ENCODE measurements at regions not wholly inside any gene's neighbourhood (a gene's known extent, or its start where the extent isn't known, plus 50 kb on each side); places are given as distances from the start of the nearest gene placed in this dataset.
"Not testable (repeated sequence)": the region's sequence is repeated elsewhere in the genome, so short reads cannot be mapped to it uniquely, and the experiment has no call there.

DNA sequence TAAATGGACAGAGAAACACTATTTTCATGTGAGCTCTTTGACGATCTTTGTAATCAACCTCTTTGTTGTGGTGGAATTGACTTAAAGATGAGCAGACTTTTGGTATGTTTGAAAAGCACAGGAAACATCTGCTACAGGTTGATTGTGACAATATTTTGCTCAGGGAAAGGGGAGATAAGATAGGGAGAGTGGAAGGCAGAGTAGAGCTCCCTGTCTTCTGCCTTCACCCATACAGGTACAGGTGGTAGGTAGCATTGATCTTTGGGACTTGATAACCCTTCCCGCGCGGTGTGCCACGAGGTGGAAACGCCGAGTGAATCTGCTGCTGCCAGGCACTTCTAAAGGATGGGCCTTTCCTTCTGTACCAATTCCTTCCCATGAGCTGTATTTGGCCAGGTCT, 183.6 kb downstream of the UTRN start:
- DNase-seq (ENCODE audit: low read depth, low spot score) = no peak
- no peaks in the 10 kb centered on the region for H3K27me3 ChIP-seq (ENCODE audit: insufficient read depth, insufficient read length)
- H3K9me3 ChIP-seq (ENCODE audit: insufficient read depth, low read length) = peaks cover 4% of the 10 kb centered on the region; the same call in 1 of the 2 replicates
- H3K4me1 ChIP-seq (ENCODE audit: insufficient read depth, insufficient read length) = peaks cover 1% of the 10 kb centered on the region
- H3K9ac ChIP-seq (ENCODE audit: insufficient read length, low read depth) = no peak overlapping the region
- H3K4me3 ChIP-seq (ENCODE audit: insufficient read length, low read depth) = no peak overlapping the region
- TF ChIP-seq SUZ12 (IDR thresholded peaks at IDR 0.05; ENCODE audit: extremely low read depth, insufficient read depth, insufficient read length) (no peak), ZNF274 (IDR thresholded peaks at IDR 0.05; ENCODE audit: low read depth, low read length) (no peak), YY1 (IDR thresholded peaks at IDR 0.05; ENCODE audit: insufficient read depth, insufficient read length) (no peak)
- peaks cover 13% of the 10 kb centered on the region for H3K36me3 ChIP-seq (ENCODE audit: insufficient read depth, insufficient read length, low read length)

DNA sequence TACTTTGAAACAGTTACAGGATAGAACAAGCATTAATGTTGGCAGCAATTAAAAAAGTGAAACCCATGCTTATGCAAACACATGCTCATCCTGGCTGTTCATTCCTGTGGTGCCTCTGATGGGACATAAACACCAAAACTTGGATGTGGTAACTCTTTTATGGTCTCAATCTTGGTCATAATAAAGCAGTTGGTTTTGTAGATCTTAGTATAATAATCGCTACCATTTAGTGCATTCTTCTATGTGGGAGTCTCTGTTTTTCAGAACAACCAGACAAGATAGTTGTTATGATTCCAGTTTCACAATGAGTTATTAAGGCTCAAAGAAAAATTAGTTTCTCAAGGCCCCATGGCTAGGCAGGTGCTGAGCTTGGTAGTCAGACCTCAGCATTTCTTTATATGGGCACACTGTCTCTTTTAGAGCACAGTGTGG, 184.0 kb downstream of the UTRN start:
- H3K4me1 ChIP-seq (ENCODE audit: insufficient read depth, insufficient read length) = peaks cover 1% of the 10 kb centered on the region
- H3K4me3 ChIP-seq (ENCODE audit: insufficient read length, low read depth) = no peak overlapping the region
- DNase-seq (ENCODE audit: low read depth, low spot score) = no peak
- peaks cover 4% of the 10 kb centered on the region; the same call in 1 of the 2 replicates for H3K9me3 ChIP-seq (ENCODE audit: insufficient read depth, low read length)
- no peak for TF ChIP-seq ZNF274 (IDR thresholded peaks at IDR 0.05; ENCODE audit: low read depth, low read length)
- TF ChIP-seq YY1 (IDR thresholded peaks at IDR 0.05; ENCODE audit: insufficient read depth, insufficient read length) = no peak
- TF ChIP-seq SUZ12 (IDR thresholded peaks at IDR 0.05; ENCODE audit: extremely low read depth, insufficient read depth, insufficient read length) = no peak
- no peak overlapping the region for H3K9ac ChIP-seq (ENCODE audit: insufficient read length, low read depth)
- peaks cover 11% of the 10 kb centered on the region for H3K36me3 ChIP-seq (ENCODE audit: insufficient read depth, insufficient read length, low read length)
- no peaks in the 10 kb centered on the region for H3K27me3 ChIP-seq (ENCODE audit: insufficient read depth, insufficient read length)

DNA sequence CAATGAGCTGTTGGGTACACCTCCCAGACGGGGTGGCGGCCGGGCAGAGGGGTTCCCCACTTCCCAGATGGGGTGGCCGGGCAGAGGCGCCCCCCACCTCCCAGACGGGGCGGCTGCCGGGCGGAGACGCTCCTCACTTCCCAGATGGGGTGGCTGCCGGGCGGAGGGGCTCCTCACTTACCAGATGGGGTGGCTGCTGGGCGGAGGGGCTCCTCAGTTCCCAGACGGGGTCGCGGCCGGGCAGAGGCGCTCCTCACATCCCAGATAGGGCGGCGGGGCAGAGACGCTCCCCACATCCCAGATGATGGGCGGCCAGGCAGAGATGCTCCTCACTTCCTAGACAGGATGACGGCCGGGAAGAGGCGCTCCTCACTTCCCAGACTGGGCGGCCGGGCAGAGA, 185.1 kb downstream of the UTRN start:
- not testable (repeated sequence) for H3K4me1 ChIP-seq (ENCODE audit: insufficient read depth, insufficient read length); H3K9ac ChIP-seq (ENCODE audit: insufficient read length, low read depth); H3K4me3 ChIP-seq (ENCODE audit: insufficient read length, low read depth); H3K27me3 ChIP-seq (ENCODE audit: insufficient read depth, insufficient read length); H3K9me3 ChIP-seq (ENCODE audit: insufficient read depth, low read length); DNase-seq (ENCODE audit: low read depth, low spot score)
- H3K36me3 ChIP-seq (ENCODE audit: insufficient read depth, insufficient read length, low read length) = peaks cover 13% of the 10 kb centered on the region

DNA sequence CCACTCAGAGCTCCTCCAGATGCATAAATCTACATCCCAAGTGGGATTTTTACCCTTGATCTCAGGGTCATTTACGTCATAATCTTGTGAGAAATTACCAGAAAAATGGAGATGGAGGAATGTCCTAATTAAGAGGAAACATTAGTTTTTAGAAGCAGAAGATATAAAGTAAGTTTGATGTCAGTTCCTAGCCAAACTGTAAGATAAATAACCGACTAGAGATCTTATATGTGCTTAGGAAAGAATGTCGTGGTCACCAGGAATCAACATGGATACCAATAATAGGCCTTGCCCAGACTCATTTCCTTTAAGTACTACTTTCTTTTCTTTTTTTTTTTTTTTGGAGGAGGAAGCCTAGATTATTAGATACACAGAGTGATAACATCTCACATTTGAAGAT, 186.9 kb downstream of the UTRN start:
- TF ChIP-seq ZNF274 (IDR thresholded peaks at IDR 0.05; ENCODE audit: low read depth, low read length) (no peak), SUZ12 (IDR thresholded peaks at IDR 0.05; ENCODE audit: extremely low read depth, insufficient read depth, insufficient read length) (no peak), YY1 (IDR thresholded peaks at IDR 0.05; ENCODE audit: insufficient read depth, insufficient read length) (no peak)
- H3K27me3 ChIP-seq (ENCODE audit: insufficient read depth, insufficient read length) = no peaks in the 10 kb centered on the region
- H3K36me3 ChIP-seq (ENCODE audit: insufficient read depth, insufficient read length, low read length) = peaks cover 16% of the 10 kb centered on the region
- no peak overlapping the region for H3K4me3 ChIP-seq (ENCODE audit: insufficient read length, low read depth)
- DNase-seq (ENCODE audit: low read depth, low spot score) = no peak
- H3K9ac ChIP-seq (ENCODE audit: insufficient read length, low read depth) = no peak overlapping the region
- peaks cover 4% of the 10 kb centered on the region; the same call in 1 of the 2 replicates for H3K9me3 ChIP-seq (ENCODE audit: insufficient read depth, low read length)
- H3K4me1 ChIP-seq (ENCODE audit: insufficient read depth, insufficient read length) = peaks cover 1% of the 10 kb centered on the region

DNA sequence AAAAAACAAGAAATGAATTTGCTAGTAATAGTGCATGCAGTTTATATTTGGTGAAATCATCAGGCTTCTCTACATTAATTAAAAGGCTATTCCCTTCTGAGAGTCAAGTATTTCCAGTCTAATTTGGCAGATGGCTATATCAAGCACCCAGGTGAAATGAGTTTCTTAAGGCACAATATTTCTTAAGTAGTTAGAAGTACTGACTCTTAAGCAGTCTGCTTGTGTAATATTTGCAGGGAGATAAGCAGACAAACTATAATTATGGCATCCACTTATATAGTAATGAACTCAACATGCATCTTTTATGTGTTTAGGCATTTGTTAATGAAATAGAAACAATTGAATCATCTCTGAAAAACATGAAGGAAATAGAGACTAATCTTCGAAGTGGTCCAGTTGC, 189.2 kb downstream of the UTRN start:
- H3K4me1 ChIP-seq (ENCODE audit: insufficient read depth, insufficient read length) = no peaks in the 10 kb centered on the region
- H3K9ac ChIP-seq (ENCODE audit: insufficient read length, low read depth) = no peak overlapping the region
- no peak for DNase-seq (ENCODE audit: low read depth, low spot score)
- no peaks in the 10 kb centered on the region; the same call in 1 of the 2 replicates for H3K9me3 ChIP-seq (ENCODE audit: insufficient read depth, low read length)
- H3K4me3 ChIP-seq (ENCODE audit: insufficient read length, low read depth) = no peak overlapping the region
- H3K27me3 ChIP-seq (ENCODE audit: insufficient read depth, insufficient read length) = no peaks in the 10 kb centered on the region
- TF ChIP-seq YY1 (IDR thresholded peaks at IDR 0.05; ENCODE audit: insufficient read depth, insufficient read length) = no peak
- no peak for TF ChIP-seq SUZ12 (IDR thresholded peaks at IDR 0.05; ENCODE audit: extremely low read depth, insufficient read depth, insufficient read length)
- peaks cover 16% of the 10 kb centered on the region for H3K36me3 ChIP-seq (ENCODE audit: insufficient read depth, insufficient read length, low read length)

DNA sequence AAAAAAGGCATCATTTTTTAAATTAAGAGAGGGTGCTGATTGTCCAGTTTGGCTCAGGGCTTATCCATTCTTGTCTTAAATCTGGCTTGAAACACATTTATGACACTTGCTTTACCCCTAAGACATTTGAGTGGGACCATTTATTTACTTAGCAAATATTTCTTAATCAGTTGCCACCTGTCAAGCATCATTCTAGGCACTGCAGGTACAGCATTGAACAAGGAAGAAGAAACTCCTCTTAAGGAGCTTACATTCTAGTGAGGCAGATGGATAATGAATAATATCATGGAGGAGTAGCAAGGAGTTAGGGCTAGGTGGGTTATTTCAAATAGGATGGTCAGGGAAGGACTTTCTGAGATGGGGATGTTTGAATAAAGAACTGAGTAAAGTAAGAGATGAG, 189.8 kb downstream of the UTRN start:
- TF ChIP-seq YY1 (IDR thresholded peaks at IDR 0.05; ENCODE audit: insufficient read depth, insufficient read length) (no peak), ZNF274 (IDR thresholded peaks at IDR 0.05; ENCODE audit: low read depth, low read length) (no peak), SUZ12 (IDR thresholded peaks at IDR 0.05; ENCODE audit: extremely low read depth, insufficient read depth, insufficient read length) (no peak)
- no peak overlapping the region for H3K9ac ChIP-seq (ENCODE audit: insufficient read length, low read depth)
- no peaks in the 10 kb centered on the region for H3K4me1 ChIP-seq (ENCODE audit: insufficient read depth, insufficient read length)
- H3K4me3 ChIP-seq (ENCODE audit: insufficient read length, low read depth) = no peak overlapping the region
- H3K36me3 ChIP-seq (ENCODE audit: insufficient read depth, insufficient read length, low read length) = peaks cover 18% of the 10 kb centered on the region
- DNase-seq (ENCODE audit: low read depth, low spot score) = no peak
- H3K9me3 ChIP-seq (ENCODE audit: insufficient read depth, low read length) = no peaks in the 10 kb centered on the region; the same call in 1 of the 2 replicates
- H3K27me3 ChIP-seq (ENCODE audit: insufficient read depth, insufficient read length) = no peaks in the 10 kb centered on the region

DNA sequence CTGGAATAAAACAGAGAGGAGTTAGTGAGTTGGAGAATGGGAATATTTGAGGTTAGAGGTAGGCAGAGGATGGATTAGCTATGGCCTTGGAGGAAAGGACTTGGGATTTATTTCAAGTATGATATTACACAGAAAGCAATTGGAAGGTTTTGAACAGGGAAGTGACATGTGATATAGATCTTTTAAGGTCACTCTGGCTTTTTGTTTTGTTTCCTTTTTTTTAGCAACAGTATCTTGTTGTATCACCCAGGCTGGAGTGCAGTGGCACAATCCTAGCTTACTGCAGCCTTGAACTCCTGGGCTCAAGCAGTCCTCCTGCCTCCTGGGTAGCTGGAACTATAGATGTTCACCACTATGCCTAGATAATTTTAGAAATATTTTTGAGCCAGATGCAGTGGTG, 190.3 kb downstream of the UTRN start:
- no peak for DNase-seq (ENCODE audit: low read depth, low spot score)
- Histone ChIP-seq H3K27me3 (ENCODE audit: insufficient read depth, insufficient read length) (no peaks in the 10 kb centered on the region), H3K36me3 (ENCODE audit: insufficient read depth, insufficient read length, low read length) (peaks cover 20% of the 10 kb centered on the region), H3K9ac (ENCODE audit: insufficient read length, low read depth) (no peak overlapping the region), H3K9me3 (ENCODE audit: insufficient read depth, low read length) (no peaks in the 10 kb centered on the region), H3K4me1 (ENCODE audit: insufficient read depth, insufficient read length) (no peaks in the 10 kb centered on the region), H3K4me3 (ENCODE audit: insufficient read length, low read depth) (no peak overlapping the region)
- TF ChIP-seq YY1 (IDR thresholded peaks at IDR 0.05; ENCODE audit: insufficient read depth, insufficient read length) (no peak), SUZ12 (IDR thresholded peaks at IDR 0.05; ENCODE audit: extremely low read depth, insufficient read depth, insufficient read length) (no peak), ZNF274 (IDR thresholded peaks at IDR 0.05; ENCODE audit: low read depth, low read length) (no peak)

DNA sequence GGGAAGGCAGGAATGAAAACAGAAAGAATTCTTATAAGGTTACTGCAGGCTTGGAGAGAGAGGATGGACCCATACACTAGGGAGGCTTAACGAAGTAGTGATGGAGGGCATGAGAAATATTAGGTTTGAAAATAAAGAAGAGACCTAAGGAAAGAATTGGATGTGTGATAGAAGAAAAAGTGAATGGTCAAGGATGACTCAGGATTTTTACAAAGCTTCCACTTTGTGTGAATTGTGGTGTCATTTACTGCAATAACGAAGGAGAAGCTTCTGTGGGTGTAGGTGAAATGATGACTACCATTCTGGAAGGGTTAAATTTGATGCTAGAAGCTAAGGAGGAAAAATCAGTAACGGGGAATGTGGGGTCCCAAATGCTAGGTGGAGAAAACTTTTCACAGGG, 191.2 kb downstream of the UTRN start:
- no peak overlapping the region for H3K4me3 ChIP-seq (ENCODE audit: insufficient read length, low read depth)
- no peak for TF ChIP-seq YY1 (IDR thresholded peaks at IDR 0.05; ENCODE audit: insufficient read depth, insufficient read length)
- no peak for TF ChIP-seq SUZ12 (IDR thresholded peaks at IDR 0.05; ENCODE audit: extremely low read depth, insufficient read depth, insufficient read length)
- TF ChIP-seq ZNF274 (IDR thresholded peaks at IDR 0.05; ENCODE audit: low read depth, low read length) = no peak
- H3K4me1 ChIP-seq (ENCODE audit: insufficient read depth, insufficient read length) = no peaks in the 10 kb centered on the region
- H3K36me3 ChIP-seq (ENCODE audit: insufficient read depth, insufficient read length, low read length) = peaks cover 20% of the 10 kb centered on the region
- H3K9me3 ChIP-seq (ENCODE audit: insufficient read depth, low read length) = no peaks in the 10 kb centered on the region
- no peaks in the 10 kb centered on the region for H3K27me3 ChIP-seq (ENCODE audit: insufficient read depth, insufficient read length)
- H3K9ac ChIP-seq (ENCODE audit: insufficient read length, low read depth) = no peak overlapping the region
- DNase-seq (ENCODE audit: low read depth, low spot score) = no peak

All from NT2/D1 (cell line).